SH-SY5Y (cell line): ENCODE measurements at regions not wholly inside any gene's neighbourhood (a gene's known extent, or its start where the extent isn't known, plus 50 kb on each side); places are given as distances from the start of the nearest gene placed in this dataset.

Source experiments
- GATA2 ChIP-seq: IDR thresholded peaks from 2 replicates; pipeline ENCODE4 v1.6.1; 2011; ENCODE audit warnings: mild to moderate bottlenecking, low read depth, low read length
- GATA3 ChIP-seq: IDR thresholded peaks from 2 replicates; pipeline ENCODE4 v1.6.1; 2011; ENCODE audit warnings: low read depth, mild to moderate bottlenecking, low read length, moderate library complexity

DNA sequence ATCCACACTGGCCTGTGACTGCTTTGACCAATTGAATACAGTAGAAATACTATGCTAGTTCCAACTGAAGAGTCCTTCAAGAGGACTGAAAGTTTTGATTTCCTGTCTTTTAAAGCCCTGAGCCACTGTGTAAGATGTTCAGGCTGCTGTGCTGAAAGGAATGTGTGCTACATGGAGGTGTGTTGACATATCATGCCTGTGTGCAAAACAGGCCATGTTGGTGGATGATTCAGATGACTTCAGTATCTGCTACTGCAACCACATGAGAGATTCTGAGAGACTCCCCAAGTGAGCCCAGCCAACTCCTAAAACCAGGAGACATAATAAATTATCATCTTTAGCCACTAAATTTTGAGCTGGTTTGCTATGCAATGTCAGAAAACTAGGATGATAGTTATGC lies 662.9 kb downstream of the ZEB2 start:
- TF ChIP-seq GATA2 (no peak), GATA3 (no peak)
